HG02885 (cell line): ENCODE measurements at regions not wholly inside any gene's neighbourhood (a gene's known extent, or its start where the extent isn't known, plus 50 kb on each side); places are given as distances from the start of the nearest gene placed in this dataset.

Experiments used
- ATAC-seq: cut with Tn5 transposase; IDR thresholded peaks from one replicate; pipeline ENCODE4 v1.9.1; 2021; ENCODE audit warnings: mild to moderate bottlenecking; ENCODE audit not compliant: unreplicated experiment, poor library complexity

DNA sequence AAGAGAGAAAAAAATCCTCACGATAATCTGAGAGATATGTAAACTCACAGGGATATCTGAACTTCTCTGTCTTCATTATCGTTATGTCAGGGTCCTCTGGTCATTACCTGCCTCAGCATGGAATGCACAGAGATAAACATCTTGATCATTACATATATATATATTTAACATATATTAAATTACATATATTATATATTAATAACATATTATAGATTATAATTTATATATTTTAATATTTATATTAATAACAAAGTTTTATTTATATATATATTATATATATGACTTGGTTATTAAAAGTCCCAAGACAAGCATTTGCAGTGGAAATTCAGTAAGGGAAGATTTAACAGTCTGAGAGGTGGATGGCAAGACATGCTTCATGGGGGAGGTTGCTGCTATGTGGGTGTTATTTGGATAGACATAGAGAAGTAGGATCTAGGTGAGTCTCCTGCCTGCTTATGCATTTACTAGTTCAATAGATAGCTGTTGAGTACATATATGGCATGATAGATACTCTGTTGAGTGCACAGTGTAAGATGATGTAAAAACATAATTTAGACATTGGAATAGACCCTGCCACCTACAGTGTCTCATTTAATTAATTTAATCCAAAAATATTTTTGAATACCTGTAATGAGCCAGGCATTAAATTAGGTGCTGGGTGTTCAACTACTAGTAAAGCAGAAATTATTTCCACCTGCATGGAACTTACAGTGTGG, 255.2 kb downstream of the RAD51AP2 start:
- ATAC-seq: no peak

DNA sequence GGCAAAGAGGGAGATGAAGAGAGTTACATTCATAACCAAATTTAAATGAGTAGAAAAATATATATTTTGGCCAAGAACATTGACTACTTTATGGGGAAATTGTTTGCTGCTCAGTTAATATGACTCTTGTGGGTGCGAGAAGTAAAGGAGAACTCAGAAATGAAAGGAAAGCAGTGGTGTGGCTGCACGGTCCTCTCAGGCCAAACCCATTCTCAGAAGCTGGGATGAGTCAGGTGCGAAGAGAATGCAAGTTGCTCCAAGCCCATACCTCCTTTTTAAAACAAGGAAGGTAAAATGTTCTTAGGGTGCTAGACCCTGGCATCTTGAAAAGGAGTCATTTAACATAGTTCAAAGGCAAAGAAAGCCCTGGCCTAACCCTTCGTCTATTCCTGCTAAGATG, 258.6 kb downstream of the RAD51AP2 start:
- ATAC-seq: no peak

DNA sequence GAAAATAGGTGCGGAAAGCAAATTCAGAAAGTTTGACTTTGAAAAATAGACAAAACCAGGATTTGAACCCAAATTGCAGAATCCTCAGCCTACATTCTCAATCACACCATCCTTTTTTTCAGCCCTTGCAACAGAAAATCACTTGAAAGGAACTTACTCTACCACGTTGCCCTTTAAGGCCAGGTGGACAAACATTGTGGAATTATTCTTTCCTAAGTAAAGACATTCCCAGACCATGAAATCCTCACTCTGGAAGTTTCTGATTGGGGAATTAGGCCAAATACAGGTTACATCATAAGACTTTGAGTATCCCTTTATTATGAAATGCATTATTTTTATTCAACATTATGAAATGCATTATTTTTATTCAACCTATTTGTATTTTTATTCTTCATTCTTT, 259.4 kb downstream of the RAD51AP2 start:
- ATAC-seq: no peak

DNA sequence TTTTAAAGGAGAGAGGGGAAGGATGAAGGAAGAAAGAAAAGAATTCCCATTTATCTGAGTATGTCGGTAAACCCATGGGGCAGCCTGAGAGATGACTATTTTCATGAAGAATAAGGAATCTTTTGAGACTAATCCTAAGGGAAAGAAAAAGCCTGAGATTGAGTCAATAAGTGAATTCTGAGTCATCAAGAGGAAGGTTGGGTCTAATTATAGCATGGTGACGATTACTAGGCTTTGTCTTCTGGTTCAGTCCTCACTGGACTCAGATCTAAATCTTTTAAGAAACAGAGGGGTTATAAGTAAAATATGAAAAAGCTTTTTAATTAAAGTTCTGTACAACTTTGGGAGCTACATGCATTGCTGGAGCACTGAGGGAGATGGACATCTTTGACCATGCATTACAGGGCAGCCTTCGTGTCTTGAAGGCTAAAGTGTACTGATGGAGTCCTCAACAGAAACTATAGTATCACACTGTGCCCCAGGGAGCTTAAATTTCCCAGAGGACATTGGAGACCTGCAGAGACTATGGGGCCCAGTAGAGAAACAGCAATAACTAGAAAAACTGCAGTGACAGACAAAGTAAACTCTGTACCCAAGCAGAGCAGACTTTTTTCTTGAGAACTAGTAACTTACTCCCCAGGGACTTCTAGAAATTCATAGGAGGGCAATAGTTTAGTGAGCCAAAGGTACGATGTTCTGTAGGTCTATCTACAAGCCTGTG, 260.9 kb downstream of the RAD51AP2 start:
- peak; percentile 40 for ATAC-seq

DNA sequence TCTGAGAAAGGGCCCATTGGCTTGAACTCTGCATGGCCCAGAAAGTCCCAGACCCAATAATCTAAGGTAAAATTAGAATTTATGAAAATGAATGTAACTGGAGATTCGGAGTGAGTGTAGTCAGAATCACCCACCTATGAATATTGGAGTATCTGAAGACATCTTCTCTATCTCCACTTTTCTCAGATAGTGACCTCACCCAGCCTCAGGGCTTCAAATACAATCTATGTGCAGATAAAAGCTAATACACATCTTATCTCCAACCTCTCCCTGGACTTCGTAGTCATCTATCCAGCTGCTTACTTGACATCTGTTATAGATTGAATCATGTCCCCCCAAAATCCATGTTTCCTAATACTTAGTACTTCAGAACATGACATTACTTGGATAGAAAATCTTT, 263.2 kb downstream of the RAD51AP2 start:
- no peak for ATAC-seq

DNA sequence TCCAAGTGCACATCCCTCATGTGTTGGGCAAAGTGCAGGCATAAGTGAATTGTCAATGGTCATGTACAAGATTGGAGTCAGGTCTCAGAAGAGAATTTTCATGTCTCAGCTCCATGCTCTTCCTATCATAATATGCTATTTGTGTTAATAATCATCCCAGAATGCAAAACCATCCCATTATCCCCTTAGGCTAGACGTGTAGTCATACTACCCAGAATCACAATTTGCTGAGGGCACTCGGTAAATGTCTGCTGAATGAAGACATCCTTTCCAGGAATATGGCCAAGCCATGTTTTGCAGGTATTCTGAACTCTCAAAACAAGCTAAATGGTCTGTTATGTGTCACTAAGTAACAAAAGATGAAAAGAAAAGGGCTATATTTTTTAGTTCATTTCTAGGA, 263.8 kb downstream of the RAD51AP2 start:
- no peak for ATAC-seq

DNA sequence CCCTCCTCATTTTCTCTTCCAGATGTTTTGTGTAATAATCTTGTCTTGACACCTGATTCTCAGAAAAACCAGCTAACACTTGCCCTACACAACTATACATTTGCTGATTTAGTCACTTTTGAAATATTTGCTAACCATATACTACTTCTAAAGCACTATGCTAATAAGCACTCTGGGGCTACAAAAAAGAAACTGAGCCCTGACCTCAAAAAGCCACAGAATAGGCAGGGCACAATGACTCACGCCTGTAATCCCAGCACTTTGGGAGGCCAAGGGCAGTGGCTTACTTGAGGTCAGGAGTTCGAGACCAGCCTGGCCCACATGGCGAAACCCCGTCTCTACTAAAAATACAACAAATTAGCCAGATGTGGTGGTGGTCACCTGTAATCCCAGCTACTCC, 266.0 kb downstream of the RAD51AP2 start:
- ATAC-seq: no peak

DNA sequence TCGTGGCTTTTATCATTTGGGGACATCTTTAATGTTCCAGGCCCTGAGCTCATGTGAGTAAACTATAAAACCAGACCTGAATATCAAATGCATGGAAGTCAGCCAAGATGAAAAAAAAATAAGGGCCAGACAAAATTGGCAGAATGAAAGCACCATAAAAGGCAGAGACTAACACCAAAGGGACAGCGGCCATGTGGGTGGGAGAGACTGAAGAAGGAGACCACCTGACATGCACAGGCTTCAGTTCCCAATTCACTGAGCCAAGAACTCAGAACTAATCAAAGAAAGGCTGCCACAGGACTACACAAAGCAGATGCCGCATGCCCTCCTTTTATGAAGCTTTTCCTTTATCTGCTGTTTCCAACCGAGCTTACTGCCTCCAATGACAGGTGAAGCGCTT, 267.1 kb downstream of the RAD51AP2 start:
- ATAC-seq: no peak

DNA sequence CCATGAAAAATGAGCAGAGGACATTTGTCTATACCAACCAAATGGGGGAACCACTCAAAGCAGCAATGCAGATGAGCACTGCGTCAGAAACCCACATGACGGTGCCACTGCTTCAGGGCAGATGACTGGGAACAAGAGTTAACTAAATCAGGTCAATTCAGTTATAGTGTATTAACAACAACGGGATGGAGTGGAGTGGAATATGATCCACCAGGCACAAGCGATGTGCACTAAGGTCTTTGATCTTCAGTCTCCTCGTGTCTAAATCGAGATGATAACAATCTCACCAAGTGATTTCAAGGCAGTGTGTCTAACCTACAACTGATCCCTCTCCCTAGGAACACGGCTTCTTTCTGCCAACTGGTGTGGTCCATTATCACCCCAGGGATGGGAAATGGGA, 269.0 kb downstream of the RAD51AP2 start:
- no peak for ATAC-seq

DNA sequence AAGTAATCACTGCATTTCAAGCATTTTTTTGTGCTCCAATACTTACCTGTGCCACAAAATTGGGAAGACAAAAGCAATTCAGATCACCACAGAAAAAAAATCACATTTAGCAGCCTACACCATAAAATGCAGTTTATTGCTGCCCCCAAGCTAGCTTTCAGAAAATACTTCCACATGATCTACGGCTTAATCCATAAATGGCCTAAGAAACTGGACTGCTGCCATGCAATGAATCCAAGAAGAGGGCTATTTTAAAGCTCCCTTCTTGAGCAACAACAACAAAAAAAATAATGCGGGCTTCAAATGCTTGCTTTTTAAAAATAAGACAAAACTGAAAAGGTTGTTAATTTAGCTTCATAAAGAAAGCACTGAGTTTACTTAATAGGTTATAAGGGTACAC, 272.3 kb downstream of the RAD51AP2 start:
- ATAC-seq: no peak

DNA sequence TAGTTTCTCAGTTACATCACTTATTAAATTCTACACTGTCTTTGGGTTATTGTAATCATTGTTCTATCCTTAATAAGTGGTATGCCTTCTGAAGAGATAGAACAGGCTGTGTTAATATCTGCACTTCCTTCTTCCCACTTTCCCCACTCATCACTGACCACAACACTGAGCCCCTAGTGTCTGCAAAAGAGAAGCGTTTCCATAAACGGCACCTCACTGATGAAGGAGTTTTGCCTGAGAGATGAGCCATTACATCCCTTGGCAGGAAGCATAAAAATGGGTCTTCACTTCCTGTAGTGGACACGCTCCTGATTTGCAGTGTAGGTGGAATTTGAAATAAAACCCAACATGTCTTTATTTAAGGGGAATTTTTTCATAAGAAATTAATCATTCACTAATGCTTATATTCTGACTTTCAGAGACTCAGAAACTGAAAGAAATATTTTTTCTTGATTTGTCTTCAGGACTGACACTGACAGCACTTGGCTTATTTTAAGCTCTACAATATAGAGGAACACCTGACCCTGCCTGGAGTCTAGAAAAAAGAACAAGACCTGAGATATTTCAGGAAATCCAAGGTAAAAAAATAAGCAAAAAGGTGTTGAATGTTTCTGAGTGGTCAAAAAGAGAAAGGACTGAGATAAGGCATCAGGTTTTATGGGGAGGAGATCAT, 275.3 kb downstream of the RAD51AP2 start:
- no peak for ATAC-seq

DNA sequence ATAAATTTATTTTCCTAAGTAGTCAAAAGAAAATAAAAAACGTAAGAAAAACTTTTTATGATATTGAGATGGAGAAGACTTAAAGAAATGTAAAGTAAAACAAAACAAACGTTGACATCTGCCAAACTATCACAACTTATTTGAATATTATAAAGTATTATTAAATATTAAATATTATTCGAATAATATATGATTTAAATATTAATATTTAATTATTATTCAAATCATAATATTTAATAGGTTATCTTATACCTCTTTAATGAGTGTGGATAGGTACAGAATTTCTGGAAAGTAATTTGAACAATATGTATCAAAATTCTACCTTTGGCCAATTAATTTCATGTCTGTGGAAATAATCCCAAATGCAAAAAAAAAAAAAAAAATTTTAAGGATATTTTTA, 278.7 kb downstream of the RAD51AP2 start:
- ATAC-seq: no peak

DNA sequence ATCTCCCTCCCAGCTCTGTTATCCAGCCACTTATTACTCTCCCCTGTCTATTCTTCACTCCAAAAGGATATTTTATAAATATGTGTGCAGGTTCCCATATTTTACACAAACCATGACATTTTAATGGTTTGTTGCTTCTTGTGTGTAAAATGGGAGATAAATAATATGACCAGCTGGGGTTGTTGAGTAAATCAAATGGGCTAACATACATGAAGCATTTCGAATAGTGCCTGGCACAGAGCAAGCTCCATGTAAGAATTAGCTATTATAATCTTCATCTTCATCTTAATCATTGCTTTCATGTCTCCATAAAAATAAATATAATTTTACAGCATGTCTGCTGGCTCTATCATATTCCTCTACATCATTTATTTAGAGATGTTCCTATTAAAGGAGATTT, 283.1 kb downstream of the RAD51AP2 start:
- ATAC-seq: no peak

DNA sequence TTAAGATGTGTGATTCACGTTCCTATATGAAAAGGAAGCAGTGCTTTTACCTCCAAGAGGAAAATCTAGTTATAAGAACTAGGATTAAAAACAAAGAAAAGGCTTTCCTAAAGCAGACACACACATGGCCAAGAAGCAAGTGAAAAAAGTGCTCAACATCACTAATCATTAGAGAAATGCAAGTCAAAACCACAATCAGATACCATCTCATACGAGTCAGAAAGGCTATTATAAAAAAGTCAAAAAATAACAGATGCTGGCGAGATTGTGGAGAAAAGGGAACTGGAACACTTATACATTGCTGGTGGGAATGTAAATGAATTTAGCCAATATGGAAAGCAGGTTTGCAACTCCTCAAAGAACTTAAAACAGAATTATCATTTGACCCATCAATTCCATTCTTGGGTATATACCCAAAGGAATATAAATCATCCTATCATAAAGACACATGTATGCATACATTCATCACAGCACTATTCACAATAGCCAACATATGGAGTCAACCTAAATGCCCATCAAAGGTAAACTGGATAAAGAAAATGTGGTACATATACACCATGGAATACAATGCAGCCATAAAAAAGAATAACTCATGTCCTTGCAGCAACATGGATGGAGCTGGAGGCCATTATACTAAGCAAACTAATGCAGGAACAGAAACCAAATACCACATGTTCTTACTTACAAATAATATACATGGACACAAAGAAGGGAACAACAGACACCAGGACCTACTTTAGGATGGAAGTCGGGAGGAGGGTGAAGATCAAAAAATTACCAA, 285.3 kb downstream of the RAD51AP2 start:
- no peak for ATAC-seq

DNA sequence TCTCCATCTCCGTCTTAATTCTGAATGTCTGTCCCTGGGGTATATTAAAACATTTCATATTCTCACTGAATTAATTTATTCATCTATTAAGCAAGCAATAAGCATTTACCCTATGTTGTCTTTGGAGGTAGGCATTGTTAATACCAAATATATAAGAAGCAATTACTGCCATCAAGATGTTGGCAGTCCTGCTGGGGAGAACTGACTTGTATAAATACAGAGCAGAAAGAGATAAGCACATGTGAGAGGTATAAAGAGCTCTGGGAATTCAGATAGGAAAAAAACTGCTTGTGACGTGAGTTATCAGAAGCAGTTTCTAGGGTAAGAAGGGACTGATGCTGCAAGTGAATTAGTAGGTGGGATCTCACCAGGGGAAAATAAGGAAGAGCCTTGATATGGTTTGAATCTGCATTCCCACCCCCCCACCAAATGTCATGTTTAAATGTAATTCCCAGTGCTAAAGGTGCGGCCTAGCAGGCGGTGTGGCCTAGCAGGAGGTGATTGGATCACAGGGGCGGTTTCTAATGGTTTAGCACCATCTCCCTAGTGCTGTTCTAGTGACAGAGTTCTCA, 286.8 kb downstream of the RAD51AP2 start:
- no peak for ATAC-seq

DNA sequence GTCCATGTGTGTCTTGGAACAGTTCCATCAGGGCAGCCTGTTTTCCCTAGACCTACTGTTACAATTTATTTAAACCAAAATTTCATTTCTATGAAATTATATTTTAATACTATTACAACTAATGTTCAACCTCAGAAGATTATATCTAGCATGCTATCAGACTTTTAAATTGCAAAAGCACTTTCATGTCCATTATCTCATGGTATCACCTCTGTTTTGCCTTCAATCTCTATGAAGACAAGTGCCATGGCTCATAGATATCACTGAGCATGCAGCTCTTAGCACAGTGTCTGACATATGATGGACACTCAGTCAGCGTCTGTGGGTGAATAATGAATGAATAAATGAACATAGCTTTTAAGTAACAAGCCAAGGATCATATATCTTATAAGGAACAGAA, 288.8 kb downstream of the RAD51AP2 start:
- ATAC-seq: no peak

DNA sequence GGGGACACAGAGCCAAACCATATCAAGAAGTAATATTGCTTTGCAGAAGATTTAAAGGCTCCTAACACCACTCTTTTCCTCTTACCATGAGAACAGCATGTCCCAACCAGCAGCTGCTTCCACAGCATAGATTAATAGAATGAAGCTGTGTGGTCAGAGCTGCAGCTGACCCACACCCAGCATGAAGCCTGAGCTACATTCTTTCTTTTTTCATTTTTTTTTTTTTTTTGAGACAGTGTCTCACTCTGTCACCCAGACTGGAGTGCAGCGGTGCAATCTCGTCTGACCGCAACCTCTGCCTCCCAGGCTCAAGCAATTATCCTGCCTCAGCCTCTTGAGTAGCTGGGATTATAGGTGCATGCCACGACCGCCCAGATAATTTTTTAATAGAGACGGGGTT, 289.8 kb downstream of the RAD51AP2 start:
- ATAC-seq: no peak

DNA sequence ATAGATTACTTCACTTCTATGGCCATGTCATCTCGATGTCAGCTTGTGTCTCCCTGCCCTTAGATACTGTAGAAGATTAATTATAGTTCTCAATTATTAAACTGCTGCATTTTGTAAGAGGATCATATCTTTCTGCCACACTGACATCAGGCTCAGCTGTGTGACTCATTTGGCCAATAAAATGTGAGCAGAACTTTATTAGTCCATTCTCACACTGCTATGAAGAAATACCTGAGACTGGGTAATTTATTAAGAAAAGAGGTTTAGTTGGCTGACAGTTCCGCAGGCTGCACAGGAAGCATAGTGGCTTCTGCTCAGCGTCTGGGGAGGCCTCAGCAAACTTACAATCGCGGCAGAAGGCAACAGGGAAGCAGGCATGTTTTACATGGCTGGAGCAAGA, 290.4 kb downstream of the RAD51AP2 start:
- no peak for ATAC-seq

DNA sequence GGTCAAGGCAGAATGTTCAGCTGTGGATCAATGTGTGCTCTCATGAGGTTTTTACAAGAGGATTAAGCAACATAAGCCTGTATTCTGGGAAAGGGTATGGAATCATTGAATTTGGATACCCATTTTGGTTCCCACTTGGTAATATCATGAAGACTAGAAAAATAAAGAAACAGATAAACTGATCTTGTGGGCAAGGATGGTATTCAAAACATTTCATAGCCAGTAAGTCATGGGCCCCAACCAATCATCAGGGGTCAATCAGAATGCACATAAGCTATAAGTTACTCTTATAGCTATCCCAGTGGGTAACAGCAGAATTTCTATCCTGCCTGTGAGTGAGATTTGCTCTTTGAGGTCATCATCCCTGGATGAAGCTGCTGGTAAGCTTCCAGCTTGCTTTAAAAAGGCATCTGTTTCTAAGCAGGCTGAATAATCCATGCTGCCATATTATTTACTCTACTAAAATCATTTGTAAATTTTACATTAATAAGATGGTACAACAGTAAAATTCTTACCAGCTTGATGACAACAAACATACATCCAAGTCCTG, 291.2 kb downstream of the RAD51AP2 start:
- ATAC-seq: no peak

DNA sequence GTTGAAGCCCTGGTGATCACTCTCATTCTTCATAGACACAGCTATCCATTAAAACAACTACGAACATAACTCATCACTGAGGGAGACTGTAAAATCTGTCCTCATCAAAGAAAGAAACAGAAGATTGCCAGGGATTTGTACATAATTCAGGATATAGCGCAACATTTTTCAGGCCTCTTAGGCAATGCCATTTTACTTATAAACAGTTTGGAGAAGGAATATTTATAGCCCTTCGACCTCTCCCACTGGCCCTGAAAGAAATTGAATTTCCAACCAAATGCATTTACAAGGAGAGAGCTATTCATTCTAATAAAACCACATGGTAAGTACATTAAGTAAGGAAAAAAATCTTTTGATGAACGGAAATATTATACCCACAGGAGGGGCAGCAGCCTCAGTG, 295.0 kb downstream of the RAD51AP2 start:
- ATAC-seq: no peak
